Neural progenitor cell (in vitro differentiated cells): ENCODE measurements at regions not wholly inside any gene's neighbourhood (a gene's known extent, or its start where the extent isn't known, plus 50 kb on each side); places are given as distances from the start of the nearest gene placed in this dataset.
"Not testable (repeated sequence)": the region's sequence is repeated elsewhere in the genome, so short reads cannot be mapped to it uniquely, and the experiment has no call there.

Source experiments
- DNase-seq: peaks from one replicate; pipeline ENCODE4 v3.0.0-alpha.2; 2016; ENCODE audit warnings: low spot score
- H2AFZ ChIP-seq: fragments of 200-600 bp; sonication (generic); replicated peaks from 2 replicates; pipeline ENCODE4 v1.6.1; 2016; ENCODE audit warnings: antibody characterized with exemption
- H3F3A ChIP-seq: fragments of 200-600 bp; sonication (generic); 2 replicates; pipeline ENCODE4 v1.6.1; 2016; ENCODE audit warnings: antibody characterized with exemption, low read depth
- H3K27ac ChIP-seq: fragments of 200-600 bp; sonication (generic); 2 replicates; pipeline ENCODE4 v1.5.1; 2016; ENCODE audit warnings: mild to moderate bottlenecking
- H3K27me3 ChIP-seq: fragments of 200-600 bp; sonication (generic); 2 replicates; pipeline ENCODE4 v1.6.1; 2016; ENCODE audit warnings: mild to moderate bottlenecking, moderate library complexity
- H3K36me3 ChIP-seq: fragments of 200-600 bp; sonication (generic); 2 replicates; pipeline ENCODE4 v1.5.1; 2016
- H3K4me1 ChIP-seq: fragments of 200-600 bp; sonication (generic); 2 replicates; pipeline ENCODE4 v1.6.1; 2016; ENCODE audit warnings: mixed run types
- H3K4me2 ChIP-seq: fragments of 200-600 bp; sonication (generic); 2 replicates; pipeline ENCODE4 v1.6.1; 2016
- H3K4me3 ChIP-seq: fragments of 200-600 bp; sonication (generic); 2 replicates; pipeline ENCODE4 v1.5.1; 2016
- H3K79me2 ChIP-seq: fragments of 200-600 bp; sonication (generic); 2 replicates; pipeline ENCODE4 v1.6.1; 2016; ENCODE audit warnings: low read depth
- H3K9ac ChIP-seq: fragments of 200-600 bp; sonication (generic); 2 replicates; pipeline ENCODE4 v1.6.1; 2016
- H3K9me3 ChIP-seq: fragments of 200-600 bp; sonication (generic); 2 replicates; pipeline ENCODE4 v1.5.1; 2016; ENCODE audit warnings: low read depth
- H4K20me1 ChIP-seq: fragments of 200-600 bp; sonication (generic); 2 replicates; pipeline ENCODE4 v1.6.1; 2016; ENCODE audit warnings: low read depth
- H3K27ac Mint-ChIP-seq: 3 replicates; pipeline ENCODE4 v1.8.0; 2021; ENCODE audit warnings: mixed read lengths
- H3K27me3 Mint-ChIP-seq: 2 replicates; pipeline ENCODE4 v1.8.0; 2022; ENCODE audit warnings: low read depth, mild to moderate bottlenecking, inconsistent platforms, moderate library complexity, mixed read lengths; ENCODE audit not compliant: insufficient read depth
- H3K36me3 Mint-ChIP-seq: 3 replicates; pipeline ENCODE4 v1.8.0; 2021; ENCODE audit warnings: mixed read lengths
- H3K4me1 Mint-ChIP-seq: 3 replicates; pipeline ENCODE4 v1.8.0; 2021; ENCODE audit warnings: mixed read lengths
- H3K4me3 Mint-ChIP-seq: 3 replicates; pipeline ENCODE4 v1.8.0; 2021; ENCODE audit warnings: mild to moderate bottlenecking, moderate library complexity, mixed read lengths
- H3K9me3 Mint-ChIP-seq: 3 replicates; pipeline ENCODE4 v1.8.0; 2020; ENCODE audit warnings: mixed read lengths
- CTCF ChIP-seq: fragments of 200-600 bp; sonication (generic); IDR thresholded peaks from 2 replicates; pipeline ENCODE4 v1.5.1; 2017; ENCODE audit warnings: antibody characterized with exemption, mild to moderate bottlenecking
- EZH2 ChIP-seq: fragments of 200-600 bp; sonication (generic); IDR thresholded peaks from 2 replicates; pipeline ENCODE4 v1.6.1; 2017; ENCODE audit warnings: antibody characterized with exemption, mild to moderate bottlenecking, moderate library complexity
- EZH2phosphoT487 ChIP-seq: fragments of 200-600 bp; sonication (generic); IDR thresholded peaks from 2 replicates; pipeline ENCODE4 v1.6.1; 2017; ENCODE audit warnings: antibody characterized with exemption

GRCh38 chr5:23112237-23112636 lies 259.1 kb upstream of the CDH12 start:
- Mint-ChIP-seq H3K36me3 (no peaks in the 10 kb centered on the region), H3K4me1 (no peaks in the 10 kb centered on the region), H3K9me3 (no peaks in the 10 kb centered on the region), H3K4me3 (no peak overlapping the region), H3K27ac (no peak overlapping the region), H3K27me3 (no peaks in the 10 kb centered on the region)
- no peak overlapping the region for H3K4me3 ChIP-seq
- H3K79me2 ChIP-seq, result no peaks in the 10 kb centered on the region
- H3F3A ChIP-seq, result no peaks in the 10 kb centered on the region
- H4K20me1 ChIP-seq, result no peaks in the 10 kb centered on the region
- no peak overlapping the region for H3K4me2 ChIP-seq
- no peak for DNase-seq
- H3K27ac ChIP-seq, result no peak overlapping the region
- H3K36me3 ChIP-seq, result no peaks in the 10 kb centered on the region
- H3K27me3 ChIP-seq, result no peaks in the 10 kb centered on the region
- H3K9ac ChIP-seq, result no peak overlapping the region
- no peaks in the 10 kb centered on the region for H3K4me1 ChIP-seq
- no peaks in the 10 kb centered on the region for H3K9me3 ChIP-seq
- TF ChIP-seq EZH2phosphoT487 (no peak), EZH2 (no peak), CTCF (no peak)
- no peak overlapping the region for H2AFZ ChIP-seq

DNA sequence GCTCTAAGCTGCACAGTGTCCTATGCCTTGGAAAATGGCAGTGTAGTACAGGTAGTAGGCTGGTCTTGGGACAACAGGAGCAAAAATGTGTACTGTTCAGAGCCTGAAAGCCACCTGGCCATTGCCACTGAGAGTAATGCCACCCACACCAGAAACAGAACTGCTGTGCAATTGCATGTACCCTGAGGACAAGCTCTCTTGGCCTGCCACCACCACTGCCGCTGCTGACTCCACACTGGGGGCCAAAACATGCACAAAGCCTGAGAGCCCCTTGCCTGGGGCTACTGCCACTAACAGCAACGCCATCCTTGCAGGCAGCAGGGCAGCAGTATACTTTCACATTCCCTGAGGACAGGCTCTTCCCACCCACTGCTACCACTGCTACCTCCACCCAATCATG lies 251.9 kb upstream of the CDH12 start:
- peaks cover 2% of the 10 kb centered on the region for H3K9me3 Mint-ChIP-seq
- no peak overlapping the region for H3K4me3 Mint-ChIP-seq
- Histone ChIP-seq H3K9me3 (no peaks in the 10 kb centered on the region), H3K4me2 (no peak overlapping the region), H3K4me1 (no peaks in the 10 kb centered on the region), H2AFZ (no peak overlapping the region), H4K20me1 (no peaks in the 10 kb centered on the region), H3F3A (no peaks in the 10 kb centered on the region), H3K27ac (no peak overlapping the region), H3K4me3 (no peak overlapping the region), H3K9ac (no peak overlapping the region), H3K27me3 (no peaks in the 10 kb centered on the region), H3K79me2 (no peaks in the 10 kb centered on the region), H3K36me3 (peaks cover 4% of the 10 kb centered on the region)
- H3K27me3 Mint-ChIP-seq, result peaks cover 3% of the 10 kb centered on the region
- no peak for DNase-seq
- no peaks in the 10 kb centered on the region for H3K4me1 Mint-ChIP-seq
- H3K36me3 Mint-ChIP-seq, result no peaks in the 10 kb centered on the region
- no peak for TF ChIP-seq CTCF
- TF ChIP-seq EZH2phosphoT487, result no peak
- TF ChIP-seq EZH2, result no peak
- H3K27ac Mint-ChIP-seq, result no peak overlapping the region

DNA sequence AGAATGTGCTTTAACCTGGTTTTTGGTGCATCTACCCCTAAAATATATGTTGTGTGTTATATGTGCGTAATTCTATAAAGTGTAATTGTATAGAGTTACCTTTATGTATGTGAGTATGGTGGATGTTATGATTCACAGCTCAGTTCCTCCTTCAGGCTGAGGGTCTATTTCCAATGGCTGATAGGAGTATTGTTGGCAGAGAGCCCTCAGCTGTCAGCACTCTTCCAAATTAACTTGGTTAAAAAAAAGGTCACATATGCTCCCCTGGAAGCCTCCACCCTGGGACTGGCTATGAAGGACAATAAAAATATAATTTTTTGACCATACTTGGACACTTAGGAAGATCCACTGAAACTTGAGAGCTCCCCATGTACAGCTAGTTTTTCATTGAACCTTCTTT lies 250.4 kb upstream of the CDH12 start:
- Histone ChIP-seq H4K20me1 (no peaks in the 10 kb centered on the region), H3K4me1 (no peaks in the 10 kb centered on the region)
- H3K9me3 Mint-ChIP-seq, result peaks cover 2% of the 10 kb centered on the region

GRCh38 chr5:23095418-23095817 lies 242.3 kb upstream of the CDH12 start:
- not testable (repeated sequence) for H3K79me2 ChIP-seq, H3K4me1 ChIP-seq, H3K27ac ChIP-seq, H3K27me3 ChIP-seq, H3K4me1 Mint-ChIP-seq, H2AFZ ChIP-seq, H4K20me1 ChIP-seq, H3K36me3 Mint-ChIP-seq, H3F3A ChIP-seq, H3K9me3 Mint-ChIP-seq, H3K4me3 Mint-ChIP-seq, H3K9ac ChIP-seq, H3K27ac Mint-ChIP-seq, H3K4me3 ChIP-seq, H3K36me3 ChIP-seq, DNase-seq, H3K4me2 ChIP-seq, H3K9me3 ChIP-seq, H3K27me3 Mint-ChIP-seq

More for the DNA sequence above, 250.4 kb upstream of the CDH12 start:
- H3K27me3 ChIP-seq, result no peaks in the 10 kb centered on the region
- TF ChIP-seq CTCF (no peak), EZH2 (no peak), EZH2phosphoT487 (no peak)
- H3K4me3 ChIP-seq, result no peak overlapping the region
- H3K36me3 ChIP-seq, result peaks cover 4% of the 10 kb centered on the region
- no peak for DNase-seq
- Mint-ChIP-seq H3K27ac (no peak overlapping the region), H3K36me3 (no peaks in the 10 kb centered on the region), H3K4me3 (no peak overlapping the region), H3K4me1 (no peaks in the 10 kb centered on the region), H3K27me3 (peaks cover 3% of the 10 kb centered on the region)
- no peak overlapping the region for H3K4me2 ChIP-seq
- no peak overlapping the region for H3K27ac ChIP-seq
- no peak overlapping the region for H3K9ac ChIP-seq
- H3K79me2 ChIP-seq, result no peaks in the 10 kb centered on the region
- H2AFZ ChIP-seq, result no peak overlapping the region
- H3K9me3 ChIP-seq, result no peaks in the 10 kb centered on the region
- no peaks in the 10 kb centered on the region for H3F3A ChIP-seq
